IMR-90 (cell line): ENCODE measurements at regions not wholly inside any gene's neighbourhood (a gene's known extent, or its start where the extent isn't known, plus 50 kb on each side); places are given as distances from the start of the nearest gene placed in this dataset.

Experiments
- ATAC-seq: fragments of 200-7000 bp; cut with Tn5 transposase; 2 replicates; pipeline ENCODE4 v1.9.1; 2020; ENCODE audit warnings: low read depth, mild to moderate bottlenecking, moderate library complexity
- BruUV-seq: library from RNA; stranded (reverse); fragments of 400-500 nt; replicated peaks from 2 replicates; lab custom pipeline; 2021; lab: Mats Ljungman, UMichigan
- CTCF ChIA-PET: fragments of 300-600 bp; formaldehyde crosslinking; extraction: SDS; loops from one replicate; lab custom pipeline; 2021; ENCODE audit warnings: antibody characterized with exemption; lab: Yijun Ruan, JAX
- POLR2A ChIA-PET: fragments of 300-600 bp; sonication (Branson Sonifier 250); formaldehyde crosslinking; loops from one replicate; lab custom pipeline; 2022; ENCODE audit warnings: antibody characterized with exemption; ENCODE audit not compliant: unreplicated experiment; lab: Charles Lee
- DNase-seq: peaks from one replicate; pipeline ENCODE4 v3.0.0; 2013
- H2AFZ ChIP-seq: replicated peaks from 2 replicates; pipeline ENCODE3; 2013; ENCODE audit warnings: low read length, mild to moderate bottlenecking; ENCODE audit not compliant: poor library complexity
- H2AK5ac ChIP-seq: 2 replicates; pipeline ENCODE4 v1.6.1; 2013; ENCODE audit warnings: low read depth, low read length, inconsistent platforms
- H2AK9ac ChIP-seq: replicated peaks from 2 replicates; pipeline ENCODE3; 2013; ENCODE audit warnings: mild to moderate bottlenecking, low read depth, low read length, moderate library complexity; ENCODE audit not compliant: poor library complexity
- H2BK120ac ChIP-seq: 2 replicates; pipeline ENCODE4 v1.6.1; 2013; ENCODE audit warnings: low read depth, low read length, inconsistent platforms
- H2BK15ac ChIP-seq: 3 replicates; pipeline ENCODE4 v1.6.1; 2013; ENCODE audit warnings: low read depth, low read length, inconsistent platforms
- H2BK20ac ChIP-seq: 2 replicates; pipeline ENCODE4 v1.6.1; 2013; ENCODE audit warnings: low read depth, mild to moderate bottlenecking, inconsistent platforms, low read length, moderate library complexity
- H2BK5ac ChIP-seq: 2 replicates; pipeline ENCODE4 v1.6.1; 2013; ENCODE audit warnings: mild to moderate bottlenecking, low read depth, low read length, inconsistent platforms; ENCODE audit not compliant: poor library complexity, severe bottlenecking
- H3K14ac ChIP-seq: replicated peaks from 2 replicates; pipeline ENCODE4 v1.6.1; 2013; ENCODE audit warnings: low read depth, low read length, inconsistent platforms
- H3K18ac ChIP-seq: 2 replicates; pipeline ENCODE4 v1.6.1; 2013; ENCODE audit warnings: low read depth, low read length, control low read depth
- H3K23ac ChIP-seq: 2 replicates; pipeline ENCODE4 v1.6.1; 2013; ENCODE audit warnings: low read depth, low read length, inconsistent platforms
- H3K27ac ChIP-seq: 2 replicates; pipeline ENCODE4 v1.5.1; 2013; ENCODE audit warnings: mild to moderate bottlenecking, control low read depth, low read length; ENCODE audit not compliant: insufficient read depth
- H3K27me3 ChIP-seq: 2 replicates; pipeline ENCODE4 v1.6.1; 2013; ENCODE audit warnings: low read length; ENCODE audit not compliant: control insufficient read depth, insufficient read depth
- H3K36me3 ChIP-seq: 2 replicates; pipeline ENCODE4 v1.6.1; 2013; ENCODE audit warnings: low read length, mixed read lengths; ENCODE audit not compliant: control insufficient read depth, insufficient read depth
- H3K4ac ChIP-seq: 2 replicates; pipeline ENCODE4 v1.6.1; 2013; ENCODE audit warnings: low read depth, low read length, inconsistent platforms
- H3K4me1 ChIP-seq: 2 replicates; pipeline ENCODE4 v1.6.1; 2013; ENCODE audit warnings: low read length, mixed read lengths; ENCODE audit not compliant: control insufficient read depth, insufficient read depth
- H3K4me2 ChIP-seq: 2 replicates; pipeline ENCODE4 v1.6.1; 2013; ENCODE audit warnings: low read depth, mild to moderate bottlenecking, control low read depth, low read length, moderate library complexity
- H3K4me3 ChIP-seq: 2 replicates; pipeline ENCODE4 v1.5.1; 2013; ENCODE audit warnings: low read depth, mild to moderate bottlenecking, control low read depth, low read length, moderate library complexity; ENCODE audit not compliant: insufficient read depth
- H3K56ac ChIP-seq: 2 replicates; pipeline ENCODE4 v1.6.1; 2013; ENCODE audit warnings: low read length, inconsistent platforms; ENCODE audit not compliant: insufficient read depth; ENCODE audit errors: extremely low read depth
- H3K79me1 ChIP-seq, 2 experiments: 2 replicates each; pipeline ENCODE4 v1.6.1; 2013; ENCODE audit warnings: low read length in 2 of 2, inconsistent platforms in 1 of 2, low read depth in 1 of 2
- H3K9ac ChIP-seq: 2 replicates; pipeline ENCODE4 v1.6.1; 2013; ENCODE audit warnings: low read depth, low read length, control low read depth
- H3K9me1 ChIP-seq: 2 replicates; pipeline ENCODE4 v1.6.1; 2013; ENCODE audit warnings: low read length, inconsistent platforms; ENCODE audit not compliant: insufficient read depth
- H3K9me3 ChIP-seq: 2 replicates; pipeline ENCODE4 v1.6.1; 2013; ENCODE audit warnings: low read length; ENCODE audit not compliant: control insufficient read depth, insufficient read depth
- H4K20me1 ChIP-seq: 2 replicates; pipeline ENCODE4 v1.6.1; 2013; ENCODE audit warnings: low read length, inconsistent platforms; ENCODE audit not compliant: insufficient read depth
- H4K5ac ChIP-seq: 2 replicates; pipeline ENCODE4 v1.6.1; 2013; ENCODE audit warnings: mild to moderate bottlenecking, low read depth, low read length, control low read depth
- H4K8ac ChIP-seq, 2 experiments: 2 replicates each; pipeline ENCODE4 v1.6.1; 2013; ENCODE audit warnings: low read depth in 2 of 2, low read length in 2 of 2, control low read depth in 1 of 2, inconsistent platforms in 1 of 2
- H4K91ac ChIP-seq: 2 replicates; pipeline ENCODE4 v1.6.1; 2013; ENCODE audit warnings: low read depth, low read length, inconsistent platforms; ENCODE audit not compliant: insufficient read depth
- BHLHE40 ChIP-seq: fragments of 150-350 bp; IDR thresholded peaks from 2 replicates; pipeline ENCODE4 v1.6.1; 2016; ENCODE audit warnings: mild to moderate bottlenecking, low read depth, low read length
- CEBPB ChIP-seq: IDR thresholded peaks from 2 replicates; pipeline ENCODE4 v1.6.1; 2012; ENCODE audit warnings: low read depth, low read length, improper control_type of control experiment
- CHD1 ChIP-seq: IDR thresholded peaks from 2 replicates; pipeline ENCODE4 v1.6.1; 2012; ENCODE audit warnings: low read depth, low read length, improper control_type of control experiment
- CTCF ChIP-seq: conservative IDR thresholded peaks from 2 replicates; pipeline ENCODE4 v1.5.1; 2012; ENCODE audit warnings: mild to moderate bottlenecking, low read depth, low read length, improper control_type of control experiment
- ELK1 ChIP-seq: fragments of 150-350 bp; IDR thresholded peaks from 2 replicates; pipeline ENCODE4 v1.6.1; 2016; ENCODE audit warnings: low read depth, mild to moderate bottlenecking, low read length, moderate library complexity, borderline replicate concordance
- FOS ChIP-seq: fragments of 150-350 bp; IDR thresholded peaks from 2 replicates; pipeline ENCODE4 v1.6.1; 2016; ENCODE audit warnings: low read depth, low read length
- MAFK ChIP-seq: IDR thresholded peaks from 2 replicates; pipeline ENCODE4 v1.6.1; 2012; ENCODE audit warnings: low read depth, low read length, improper control_type of control experiment
- MAZ ChIP-seq: IDR thresholded peaks from 2 replicates; pipeline ENCODE4 v1.6.1; 2012; ENCODE audit warnings: low read depth, mild to moderate bottlenecking, low read length, improper control_type of control experiment, moderate library complexity, borderline replicate concordance
- MXI1 ChIP-seq: IDR thresholded peaks from 2 replicates; pipeline ENCODE4 v1.6.1; 2012; ENCODE audit warnings: low read depth, mild to moderate bottlenecking, low read length, moderate library complexity, borderline replicate concordance
- NFE2L2 ChIP-seq: fragments of 150-350 bp; IDR thresholded peaks from 2 replicates; pipeline ENCODE4 v1.6.1; 2016; ENCODE audit warnings: low read depth, mild to moderate bottlenecking, low read length
- POLR2A ChIP-seq: IDR thresholded peaks from 2 replicates; pipeline ENCODE4 v1.6.1; 2012; ENCODE audit warnings: mild to moderate bottlenecking, low read depth, low read length
- RAD21 ChIP-seq: IDR thresholded peaks from 2 replicates; pipeline ENCODE4 v1.6.1; 2012; ENCODE audit warnings: low read length, improper control_type of control experiment
- RCOR1 ChIP-seq: IDR thresholded peaks from 2 replicates; pipeline ENCODE4 v1.6.1; 2012; ENCODE audit warnings: mild to moderate bottlenecking, low read length, improper control_type of control experiment; ENCODE audit not compliant: insufficient replicate concordance
- RFX5 ChIP-seq: IDR thresholded peaks from 2 replicates; pipeline ENCODE4 v1.8.0; 2012; ENCODE audit warnings: low read depth, mild to moderate bottlenecking, low read length, moderate library complexity
- SMC3 ChIP-seq: fragments of 150-350 bp; IDR thresholded peaks from 2 replicates; pipeline ENCODE4 v1.6.1; 2016; ENCODE audit warnings: low read depth, mild to moderate bottlenecking, antibody characterized with exemption, low read length, moderate library complexity
- USF2 ChIP-seq: fragments of 150-350 bp; IDR thresholded peaks from 2 replicates; pipeline ENCODE4 v1.6.1; 2017; ENCODE audit warnings: mild to moderate bottlenecking, antibody characterized with exemption, low read length, low read depth
- WGBS, 2 experiments: methylation state at CpG; one replicate each; pipeline versions ENCODE4 v1.1.5 to v1.1.7; 2013; ENCODE audit warnings: missing lambda C conversion rate in 2 of 2; ENCODE audit not compliant: insufficient read length in 1 of 2; ENCODE audit errors: extremely low coverage in 2 of 2; 5-methylcytosine and 5-hydroxymethylcytosine counted together
- dilution Hi-C: fragments of 300-500 bp; cut with HindIII; formaldehyde crosslinking; loops from one replicate; pipeline ENCODE4 v1.14.3; 2018; ENCODE audit warnings: low sequenced_read_pairs; ENCODE audit not compliant: unreplicated experiment
- in situ Hi-C: fragments of 300-500 bp; cut with MboI; formaldehyde crosslinking; loops from 3 replicates; pipeline ENCODE4 v1.14.3; 2019; ENCODE audit warnings: low sequenced_read_pairs, inconsistent platforms, mixed read lengths
- intact Hi-C: fragments of 100-400 bp; cut with micrococcal nuclease; formaldehyde crosslinking; loops from 2 replicates; pipeline ENCODE4 v1.10.0; 2022

- DNase-seq (no peak), ATAC-seq (no peak)
- peaks cover 10% of the 10 kb centered on the region for H3K36me3 ChIP-seq
- in situ Hi-C loops (no loop called here), dilution Hi-C loops (no loop called here), intact Hi-C loops (no loop called here)
- H3K4me1 ChIP-seq, result peaks cover 25% of the 10 kb centered on the region
- no peak overlapping the region for H2AFZ ChIP-seq
- WGBS, 2 experiments, result no CpG with 5 or more reads among the region's 5 CpGs
- no peak overlapping the region for H2BK120ac ChIP-seq
- no peak for TF ChIP-seq SMC3
- TF ChIP-seq ELK1, result no peak
- TF ChIP-seq BHLHE40, result no peak
- TF ChIP-seq RAD21, result no peak
- no peak for TF ChIP-seq CEBPB
- TF ChIP-seq MAFK, result no peak
- no peak for TF ChIP-seq MXI1
- TF ChIP-seq MAZ, result no peak
- TF ChIP-seq POLR2A, result no peak
- TF ChIP-seq CHD1, result no peak
- no peak for TF ChIP-seq CTCF
- no peak for TF ChIP-seq RCOR1
- no peak for TF ChIP-seq NFE2L2
- TF ChIP-seq RFX5, result no peak
- TF ChIP-seq USF2, result no peak
- no peak for TF ChIP-seq FOS
- H4K5ac ChIP-seq, result no peak overlapping the region
- no peak overlapping the region for H3K27ac ChIP-seq
- H2BK5ac ChIP-seq, result no peak overlapping the region
- no peaks in the 10 kb centered on the region for H3K27me3 ChIP-seq
- H2AK5ac ChIP-seq, result no peak overlapping the region
- H3K79me1 ChIP-seq, result peaks cover 40 to 95% of the 10 kb centered on the region in 2 experiments
- no peak overlapping the region for H2AK9ac ChIP-seq
- no TSS peak for BruUV-seq
- H2BK20ac ChIP-seq, result no peak overlapping the region
- H3K14ac ChIP-seq, result 0 out of 2 replicates have a peak overlapping the region, but pooled peaks have one; percentile 30
- H3K23ac ChIP-seq, result no peak overlapping the region
- H3K9ac ChIP-seq, result no peak overlapping the region
- peak overlapping the region; percentile 16; the same call in 1 of the 2 replicates for H4K91ac ChIP-seq
- H3K56ac ChIP-seq, result no peak overlapping the region
- no peak overlapping the region for H3K4me3 ChIP-seq
- no peak overlapping the region for H3K18ac ChIP-seq
- ChIA-PET POLR2A (no interaction called here), CTCF (no interaction called here)
- no peak overlapping the region for H4K8ac ChIP-seq
- peaks cover 72% of the 10 kb centered on the region for H4K20me1 ChIP-seq
- no peak overlapping the region for H2BK15ac ChIP-seq
- peaks cover 4% of the 10 kb centered on the region for H3K9me3 ChIP-seq
- 0 out of 2 replicates have a peak overlapping the region, but pooled peaks have one; percentile 13 for H3K4ac ChIP-seq
- H3K4me2 ChIP-seq, result no peak overlapping the region
- peaks cover 37% of the 10 kb centered on the region for H3K9me1 ChIP-seq
Observed at GRCh38 chr2:120853306-120854013, 117.8 kb downstream of the GLI2 start.
